ENCODE measurements at regions not wholly inside any gene's neighbourhood (a gene's known extent, or its start where the extent isn't known, plus 50 kb on each side); places are given as distances from the start of the nearest gene placed in this dataset.

GRCh38 chr2:37738266-37738885 lies 66.9 kb upstream of the CDC42EP3 start:
- no peaks in the 10 kb centered on the region for H3K36me3 ChIP-seq (ENCODE audit: control insufficient read depth in 4 of 4, insufficient read depth in 3 of 4, low read depth in 1 of 4, low read length in 3 of 4)
- no peaks in the 10 kb centered on the region for H3K27me3 ChIP-seq (ENCODE audit: control insufficient read depth in 4 of 4, insufficient read depth in 4 of 4, low read length in 3 of 4)
- DNase-seq (ENCODE audit: low spot score): no peak
- WGBS: 87% methylated on average over 5 of the region's 5 CpGs
- no peaks in the 10 kb centered on the region for H3K9me3 ChIP-seq (ENCODE audit: control insufficient read depth in 4 of 4, low read length in 3 of 4)
- H3K9ac ChIP-seq (ENCODE audit: low read depth in 1 of 2, low read length in 2 of 2): no peak overlapping the region
- TF ChIP-seq FOXA1 (IDR thresholded peaks at IDR 0.05): no peak
- no peak for TF ChIP-seq MAX (IDR thresholded peaks at IDR 0.05)
- no peak for TF ChIP-seq RXRA (IDR thresholded peaks at IDR 0.05)
- no peak for TF ChIP-seq YY1 (IDR thresholded peaks at IDR 0.05)
- TF ChIP-seq SP1 (IDR thresholded peaks at IDR 0.05): no peak
- TF ChIP-seq TAF1 (conservative IDR thresholded peaks at IDR 0.05): no peak
- no peak for TF ChIP-seq NR2F2 (IDR thresholded peaks at IDR 0.05)
- TF ChIP-seq FOXA2 (IDR thresholded peaks at IDR 0.05): no peak
- no peak for TF ChIP-seq ZBTB33 (IDR thresholded peaks at IDR 0.05)
- no peak for TF ChIP-seq HNF4A (conservative IDR thresholded peaks at IDR 0.05)
- TF ChIP-seq EGR1 (IDR thresholded peaks at IDR 0.05; ENCODE audit: low read depth in 2 of 2): no peak
- TF ChIP-seq REST (IDR thresholded peaks at IDR 0.05): no peak
- no peak for TF ChIP-seq JUND (IDR thresholded peaks at IDR 0.05)
- TF ChIP-seq CTCF (IDR thresholded peaks at IDR 0.05; ENCODE audit: low read depth, low read length, missing input control): no peak
- TF ChIP-seq ATF3 (IDR thresholded peaks at IDR 0.05): no peak
- TF ChIP-seq GABPA (IDR thresholded peaks at IDR 0.05 in 1 of 2, conservative IDR thresholded peaks at IDR 0.05 in 1 of 2): no peak
- TF ChIP-seq HNF4G (IDR thresholded peaks at IDR 0.05): no peak
- TF ChIP-seq RAD21 (IDR thresholded peaks at IDR 0.05): no peak
- H3K4me1 ChIP-seq (ENCODE audit: control insufficient read depth in 4 of 4, insufficient read depth in 4 of 4, low read length in 3 of 4): no peaks in the 10 kb centered on the region
- no peak overlapping the region for H3K4me3 ChIP-seq (ENCODE audit: low read depth in 1 of 3, low read length in 3 of 3)
- H3K27ac ChIP-seq (ENCODE audit: low read depth in 1 of 2, low read length in 2 of 2): no peak overlapping the region
